Activated T-cell treated with anti-CD3 and anti-CD28 coated beads, Interleukin-2, amount 50 U/mL, for 24 hours (primary cell): ENCODE measurements at regions not wholly inside any gene's neighbourhood (a gene's known extent, or its start where the extent isn't known, plus 50 kb on each side); places are given as distances from the start of the nearest gene placed in this dataset.

ENCODE experiments used
- DNase-seq: peaks from one replicate; pipeline ENCODE4 v3.0.0-alpha.2; 2020
- H3K27ac Mint-ChIP-seq: 2 replicates; pipeline ENCODE4 v1.8.0; 2020; ENCODE audit warnings: mild to moderate bottlenecking, mixed read lengths
- H3K27me3 Mint-ChIP-seq: 2 replicates; pipeline ENCODE4 v1.8.0; 2020; ENCODE audit warnings: mixed read lengths
- H3K36me3 Mint-ChIP-seq: 2 replicates; pipeline ENCODE4 v1.8.0; 2020; ENCODE audit warnings: low read depth, mixed read lengths
- H3K4me1 Mint-ChIP-seq: 2 replicates; pipeline ENCODE4 v1.8.0; 2020; ENCODE audit warnings: low read depth, mixed read lengths
- H3K4me3 Mint-ChIP-seq: 2 replicates; pipeline ENCODE4 v1.8.0; 2020; ENCODE audit warnings: mild to moderate bottlenecking, moderate library complexity, mixed read lengths
- H3K9me3 Mint-ChIP-seq: 2 replicates; pipeline ENCODE4 v1.8.0; 2020; ENCODE audit warnings: mixed read lengths

GRCh38 chr5:3854188-3854821 lies 258.7 kb downstream of the IRX1 start:
- Mint-ChIP-seq H3K4me3 (no peak overlapping the region), H3K27me3 (no peaks in the 10 kb centered on the region), H3K27ac (no peak overlapping the region), H3K4me1 (no peaks in the 10 kb centered on the region), H3K36me3 (no peaks in the 10 kb centered on the region), H3K9me3 (peaks cover 2% of the 10 kb centered on the region)
- DNase-seq = no peak

GRCh38 chr5:3856036-3856435 lies 260.4 kb downstream of the IRX1 start:
- no peak for DNase-seq
- H3K4me1 Mint-ChIP-seq = no peaks in the 10 kb centered on the region
- H3K27me3 Mint-ChIP-seq = no peaks in the 10 kb centered on the region
- no peak overlapping the region for H3K4me3 Mint-ChIP-seq
- H3K36me3 Mint-ChIP-seq = no peaks in the 10 kb centered on the region
- H3K27ac Mint-ChIP-seq = no peak overlapping the region
- H3K9me3 Mint-ChIP-seq = no peaks in the 10 kb centered on the region

DNA sequence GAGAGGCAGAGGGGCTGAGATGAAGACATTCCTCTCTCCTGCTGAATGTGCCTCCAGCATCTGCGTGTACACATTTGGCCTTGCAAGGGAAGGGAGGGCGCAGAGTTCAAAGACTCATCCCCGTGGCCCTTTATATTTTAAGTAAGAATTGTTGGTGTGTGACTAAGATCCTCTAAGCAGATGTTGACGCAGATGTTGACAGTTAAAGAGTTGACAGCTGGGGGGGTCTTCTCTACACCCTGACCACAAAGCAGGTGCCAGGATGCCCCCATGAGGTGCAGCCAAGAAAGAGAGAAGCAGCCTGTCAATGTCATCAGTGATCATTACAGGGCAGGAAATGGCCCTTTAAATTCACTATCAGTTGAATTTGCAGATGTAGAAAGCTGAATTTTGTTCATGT lies 262.9 kb downstream of the IRX1 start:
- Mint-ChIP-seq H3K9me3 (no peaks in the 10 kb centered on the region), H3K27me3 (no peaks in the 10 kb centered on the region), H3K4me1 (no peaks in the 10 kb centered on the region), H3K36me3 (no peaks in the 10 kb centered on the region), H3K27ac (no peak overlapping the region), H3K4me3 (no peak overlapping the region)
- no peak for DNase-seq

GRCh38 chr5:3862906-3863305 lies 267.3 kb downstream of the IRX1 start:
- no peak for DNase-seq
- H3K36me3 Mint-ChIP-seq = no peaks in the 10 kb centered on the region
- peaks cover 6% of the 10 kb centered on the region for H3K9me3 Mint-ChIP-seq
- H3K27me3 Mint-ChIP-seq = no peaks in the 10 kb centered on the region
- no peaks in the 10 kb centered on the region for H3K4me1 Mint-ChIP-seq
- H3K4me3 Mint-ChIP-seq = no peak overlapping the region
- no peak overlapping the region for H3K27ac Mint-ChIP-seq

GRCh38 chr5:3875144-3875543 lies 279.5 kb downstream of the IRX1 start:
- H3K4me1 Mint-ChIP-seq = no peaks in the 10 kb centered on the region
- H3K27ac Mint-ChIP-seq = no peak overlapping the region

GRCh38 chr5:3878267-3878666 lies 282.6 kb downstream of the IRX1 start:
- Mint-ChIP-seq H3K27me3 (no peaks in the 10 kb centered on the region), H3K36me3 (no peaks in the 10 kb centered on the region), H3K9me3 (peaks cover 3% of the 10 kb centered on the region), H3K4me1 (no peaks in the 10 kb centered on the region), H3K4me3 (no peak overlapping the region), H3K27ac (no peak overlapping the region)
- no peak for DNase-seq

More at GRCh38 chr5:3875144-3875543, 279.5 kb downstream of the IRX1 start:
- Mint-ChIP-seq H3K36me3 (no peaks in the 10 kb centered on the region), H3K4me3 (no peak overlapping the region), H3K27me3 (no peaks in the 10 kb centered on the region), H3K9me3 (no peaks in the 10 kb centered on the region)
- no peak for DNase-seq

DNA sequence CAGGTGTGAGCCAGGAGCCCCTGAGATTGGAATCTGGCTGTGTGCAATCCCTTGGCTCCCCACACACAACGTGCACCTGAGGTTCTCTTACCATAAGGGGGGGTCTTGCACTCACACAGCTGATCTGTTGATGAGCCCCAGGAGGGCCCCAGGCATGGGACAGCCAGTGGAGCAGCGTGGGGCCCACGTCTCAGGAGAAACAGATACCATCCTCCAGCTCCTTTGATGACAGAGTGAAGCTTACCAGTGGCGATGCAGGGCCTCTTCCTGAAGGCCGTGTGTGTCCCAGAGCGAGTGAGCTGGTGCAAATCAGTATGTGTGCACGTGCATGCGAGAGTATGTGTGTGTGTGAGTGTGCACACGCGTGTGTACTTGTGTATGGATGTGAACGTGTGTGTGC lies 287.4 kb downstream of the IRX1 start:
- Mint-ChIP-seq H3K36me3 (no peaks in the 10 kb centered on the region), H3K4me3 (no peak overlapping the region), H3K9me3 (peaks cover 3% of the 10 kb centered on the region), H3K27me3 (peaks cover 3% of the 10 kb centered on the region), H3K4me1 (peaks cover 10% of the 10 kb centered on the region), H3K27ac (no peak overlapping the region)
- DNase-seq = no peak

GRCh38 chr5:3886524-3887451 lies 291.2 kb downstream of the IRX1 start:
- H3K9me3 Mint-ChIP-seq = peaks cover 3% of the 10 kb centered on the region
- H3K27ac Mint-ChIP-seq = no peak overlapping the region
- H3K4me1 Mint-ChIP-seq = peaks cover 10% of the 10 kb centered on the region
- peaks cover 3% of the 10 kb centered on the region for H3K27me3 Mint-ChIP-seq
- no peaks in the 10 kb centered on the region for H3K36me3 Mint-ChIP-seq
- no peak for DNase-seq
- no peak overlapping the region for H3K4me3 Mint-ChIP-seq

GRCh38 chr5:3888310-3888709 lies 292.7 kb downstream of the IRX1 start:
- no peaks in the 10 kb centered on the region for H3K36me3 Mint-ChIP-seq
- peaks cover 2% of the 10 kb centered on the region for H3K9me3 Mint-ChIP-seq

GRCh38 chr5:3889412-3890142 lies 293.9 kb downstream of the IRX1 start:
- peaks cover 2% of the 10 kb centered on the region for H3K9me3 Mint-ChIP-seq
- DNase-seq = no peak
- H3K4me3 Mint-ChIP-seq = no peak overlapping the region
- no peaks in the 10 kb centered on the region for H3K36me3 Mint-ChIP-seq
- peaks cover 10% of the 10 kb centered on the region for H3K4me1 Mint-ChIP-seq
- H3K27me3 Mint-ChIP-seq = peaks cover 3% of the 10 kb centered on the region
- no peak overlapping the region for H3K27ac Mint-ChIP-seq

More at GRCh38 chr5:3888310-3888709, 292.7 kb downstream of the IRX1 start:
- peaks cover 10% of the 10 kb centered on the region for H3K4me1 Mint-ChIP-seq
- H3K27me3 Mint-ChIP-seq = peaks cover 3% of the 10 kb centered on the region
- no peak overlapping the region for H3K27ac Mint-ChIP-seq
- no peak for DNase-seq
- no peak overlapping the region for H3K4me3 Mint-ChIP-seq

GRCh38 chr5:3891113-3891512 lies 295.5 kb downstream of the IRX1 start:
- Mint-ChIP-seq H3K9me3 (peaks cover 6% of the 10 kb centered on the region), H3K27ac (no peak overlapping the region), H3K36me3 (no peaks in the 10 kb centered on the region), H3K4me3 (no peak overlapping the region), H3K4me1 (peaks cover 10% of the 10 kb centered on the region), H3K27me3 (peaks cover 3% of the 10 kb centered on the region)
- no peak for DNase-seq

GRCh38 chr5:3893527-3893926 lies 297.9 kb downstream of the IRX1 start:
- Mint-ChIP-seq H3K27ac (no peak overlapping the region), H3K9me3 (peaks cover 6% of the 10 kb centered on the region), H3K27me3 (no peaks in the 10 kb centered on the region), H3K36me3 (no peaks in the 10 kb centered on the region), H3K4me3 (no peak overlapping the region), H3K4me1 (no peaks in the 10 kb centered on the region)
- DNase-seq = no peak

GRCh38 chr5:3893975-3894374 lies 298.3 kb downstream of the IRX1 start:
- Mint-ChIP-seq H3K27me3 (no peaks in the 10 kb centered on the region), H3K4me1 (no peaks in the 10 kb centered on the region), H3K9me3 (peaks cover 10% of the 10 kb centered on the region), H3K27ac (no peak overlapping the region), H3K36me3 (no peaks in the 10 kb centered on the region), H3K4me3 (no peak overlapping the region)
- no peak for DNase-seq

DNA sequence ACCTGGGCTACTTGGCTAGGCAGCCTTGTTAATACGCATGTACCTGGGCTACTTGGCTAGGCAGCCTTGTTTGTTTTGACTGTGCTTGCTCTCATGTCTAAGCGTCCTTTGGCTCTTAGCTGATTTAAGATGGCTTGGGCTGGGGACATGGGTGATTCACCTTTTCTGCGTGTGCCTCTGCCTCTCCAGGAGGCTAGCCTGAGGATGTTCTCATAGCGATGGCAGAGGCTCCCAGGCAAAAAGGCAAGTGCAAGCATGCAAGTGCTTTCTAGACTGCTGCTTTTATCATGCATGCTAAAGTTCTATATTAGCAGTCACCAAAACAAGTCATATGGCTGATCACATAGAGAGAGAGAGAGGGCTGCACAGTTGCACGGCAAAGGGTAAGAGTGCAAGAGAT lies 300.5 kb downstream of the IRX1 start:
- Mint-ChIP-seq H3K27ac (no peak overlapping the region), H3K36me3 (no peaks in the 10 kb centered on the region), H3K4me1 (no peaks in the 10 kb centered on the region), H3K4me3 (no peak overlapping the region), H3K27me3 (no peaks in the 10 kb centered on the region), H3K9me3 (peaks cover 13% of the 10 kb centered on the region)
- DNase-seq = no peak

DNA sequence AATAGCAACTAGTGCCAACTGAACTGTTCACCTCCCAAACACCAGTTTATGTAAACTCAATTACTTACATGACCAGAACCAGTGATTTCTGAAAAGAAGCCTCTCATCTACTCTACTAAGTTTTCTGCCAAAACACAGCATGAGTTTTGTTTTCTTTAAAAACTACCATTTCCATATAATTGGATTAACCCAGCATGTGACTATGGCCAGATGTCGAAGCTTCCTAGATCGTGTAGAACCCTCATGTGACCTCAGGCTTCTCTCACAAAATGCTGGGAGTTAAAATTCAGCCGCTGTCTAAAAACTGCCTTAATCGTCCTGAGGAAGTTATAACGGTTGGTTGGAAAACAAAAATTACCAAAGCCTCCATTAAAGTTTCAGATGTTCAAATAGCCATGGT lies 303.5 kb downstream of the IRX1 start:
- Mint-ChIP-seq H3K27me3 (no peaks in the 10 kb centered on the region), H3K9me3 (peaks cover 10% of the 10 kb centered on the region), H3K36me3 (no peaks in the 10 kb centered on the region), H3K4me1 (no peaks in the 10 kb centered on the region), H3K27ac (no peak overlapping the region), H3K4me3 (no peak overlapping the region)
- DNase-seq = no peak
